NCI-H748 (cell line): ENCODE measurements at regions not wholly inside any gene's neighbourhood (a gene's known extent, or its start where the extent isn't known, plus 50 kb on each side); places are given as distances from the start of the nearest gene placed in this dataset.
"Not testable (repeated sequence)": the region's sequence is repeated elsewhere in the genome, so short reads cannot be mapped to it uniquely, and the experiment has no call there.

Experiments
- DNase-seq: peaks from one replicate; lab custom pipeline; 2025; ENCODE audit not compliant: unreplicated experiment; lab: John Stamatoyannopoulos, UW

DNA sequence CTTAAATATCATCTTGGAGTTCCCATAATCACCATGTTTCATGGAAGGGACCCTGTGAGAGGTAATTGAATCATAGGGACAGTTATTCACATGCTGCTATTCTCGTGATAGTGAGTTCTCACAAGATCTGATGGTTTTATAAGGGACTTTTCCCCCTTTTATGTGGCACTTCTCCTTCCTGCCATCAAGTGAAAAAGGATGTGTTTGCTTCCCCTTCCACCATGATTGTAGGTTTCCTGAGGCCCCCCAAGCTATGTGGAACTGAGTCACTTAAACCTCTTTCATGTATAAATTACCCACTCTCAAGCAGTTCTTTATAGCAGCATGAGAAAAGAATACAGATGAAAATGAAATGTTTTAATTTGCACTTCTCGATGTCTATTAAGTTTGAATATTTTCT is 112.0 kb downstream of the ZNF648 start:
- DNase-seq: no peak

DNA sequence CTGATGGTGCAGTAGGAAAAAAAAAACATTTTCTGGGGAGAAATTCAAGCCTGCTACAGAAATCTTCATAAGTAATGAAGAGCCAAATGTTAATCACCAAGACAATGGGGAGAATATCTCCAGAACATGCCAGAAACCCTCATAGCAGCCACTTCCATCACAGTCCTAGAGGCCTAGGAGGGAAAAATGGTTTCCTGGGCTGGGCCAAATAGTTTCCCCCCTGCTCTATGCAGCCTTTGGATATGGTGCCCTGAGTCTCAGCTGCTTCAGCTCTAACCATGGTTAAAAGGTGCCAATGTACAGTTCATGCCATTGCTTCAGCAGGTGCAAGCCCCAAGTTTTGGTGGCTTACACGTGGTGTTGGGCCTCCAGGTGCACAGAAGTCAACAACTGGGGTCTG is 113.1 kb downstream of the ZNF648 start:
- no peak for DNase-seq

DNA sequence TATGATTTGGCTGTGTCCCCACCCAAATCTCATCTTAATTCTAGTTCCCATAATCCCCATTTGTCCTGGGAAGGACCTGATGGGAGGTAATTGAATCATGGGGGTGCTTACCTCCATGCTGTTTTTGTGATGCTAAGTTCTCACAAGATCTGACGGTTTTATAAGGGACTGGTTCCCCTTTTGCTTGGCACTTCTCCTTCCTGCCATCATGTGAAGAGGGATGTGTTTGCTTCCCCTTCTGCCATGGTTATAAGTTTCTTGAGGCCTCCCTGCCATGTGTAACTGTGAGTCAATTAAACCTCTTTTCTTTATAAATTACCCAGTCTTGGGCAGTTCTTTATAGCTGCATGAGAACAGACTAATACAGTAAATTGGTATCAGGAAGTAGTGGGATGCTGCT is 114.1 kb downstream of the ZNF648 start:
- DNase-seq: no peak

DNA sequence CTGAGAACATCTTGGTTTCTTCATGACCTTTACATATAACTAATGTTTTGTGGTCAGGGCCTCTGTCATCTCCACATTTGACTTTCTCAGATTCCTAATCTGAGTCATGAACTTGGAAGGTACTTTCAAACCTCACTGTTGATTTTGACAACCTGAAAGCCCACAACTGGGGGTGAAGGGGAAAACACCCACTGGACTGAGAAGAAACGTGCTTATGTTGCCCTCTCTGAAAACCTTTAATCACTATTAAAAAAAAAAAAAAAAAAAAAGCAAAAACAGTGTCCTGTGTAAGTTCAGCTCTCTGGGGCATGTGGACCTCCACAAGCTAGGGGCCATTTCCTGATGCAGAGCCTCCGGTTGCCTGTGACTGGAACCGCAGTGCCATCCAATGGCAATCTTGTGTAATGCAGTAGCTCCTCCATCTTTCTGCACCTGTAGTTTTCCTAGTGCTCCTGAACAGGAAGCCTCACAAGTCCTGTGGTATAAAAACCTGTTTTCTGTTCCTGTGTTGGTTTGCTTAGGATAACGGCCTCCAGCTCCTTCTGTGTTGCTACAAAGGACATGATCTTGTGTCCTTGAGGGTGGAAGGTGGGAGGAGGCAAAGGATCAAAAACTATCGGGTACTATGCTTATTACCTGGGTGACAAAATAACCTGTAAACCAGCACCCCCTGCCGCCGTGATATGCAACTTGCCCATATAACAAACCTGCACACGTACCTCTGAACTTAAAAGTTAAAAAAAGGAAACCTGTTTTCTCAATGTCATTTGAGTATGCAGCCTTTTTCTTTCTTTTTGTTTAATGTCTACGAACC is 124.5 kb downstream of the ZNF648 start:
- DNase-seq: peak; percentile 72

DNA sequence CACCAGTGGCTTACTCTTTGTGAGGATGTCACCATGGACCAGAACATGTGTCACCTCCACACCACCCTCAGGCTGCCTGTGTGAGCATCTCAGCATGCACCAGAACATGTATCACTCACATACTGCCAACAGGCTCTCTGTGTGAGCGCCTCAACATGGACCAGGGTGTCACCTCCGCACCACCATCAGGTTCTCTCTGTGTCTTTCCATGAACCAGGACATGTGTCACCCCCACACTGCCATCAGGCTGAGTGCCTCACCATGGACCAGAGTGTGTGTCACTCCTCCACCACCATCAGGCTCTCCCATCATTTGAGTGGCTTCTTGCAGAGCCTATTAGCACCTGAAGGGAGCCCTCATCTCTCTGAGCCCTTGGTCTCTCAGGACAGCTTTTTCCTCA is 125.2 kb downstream of the ZNF648 start:
- no peak for DNase-seq

DNA sequence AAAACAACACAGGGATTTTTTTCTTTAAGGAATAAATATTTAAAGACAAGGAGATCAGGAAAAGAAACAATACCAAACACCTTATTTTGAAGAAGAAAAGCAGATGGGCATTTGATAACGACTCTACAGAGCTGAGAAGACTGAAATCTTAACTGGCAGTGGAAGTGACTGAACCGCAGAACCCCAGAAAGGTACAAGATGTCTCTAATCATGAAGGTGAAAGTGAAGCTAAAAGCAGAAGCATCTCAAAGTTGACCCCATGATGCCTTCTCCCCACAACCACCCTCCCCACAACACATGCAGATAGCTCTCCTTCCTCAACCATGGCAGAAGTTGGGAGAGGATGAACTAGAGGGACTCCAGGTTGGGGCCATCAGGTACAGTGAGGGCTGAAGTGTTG is 129.6 kb downstream of the ZNF648 start:
- DNase-seq: no peak

DNA sequence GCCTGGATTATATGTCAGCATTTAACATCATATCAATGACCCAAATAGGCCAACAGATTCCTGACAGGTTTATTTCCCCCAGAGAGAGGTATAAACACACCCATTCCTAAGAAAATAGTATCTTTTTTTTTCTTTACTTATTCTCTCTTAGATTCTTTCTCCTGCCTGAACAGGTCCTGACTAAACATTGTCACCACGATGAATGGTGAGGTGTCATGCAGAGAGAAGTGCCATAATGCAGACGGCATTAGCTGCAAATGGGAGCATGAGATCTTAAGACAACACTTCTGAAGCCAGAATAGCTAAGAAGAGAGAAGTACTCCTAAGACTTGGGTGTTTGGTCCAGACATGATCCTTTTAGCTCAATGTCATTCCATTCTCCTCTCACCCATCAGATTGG is 131.3 kb downstream of the ZNF648 start:
- DNase-seq: no peak

- DNase-seq: no peak
Observed at GRCh38 chr1:181926697-181927096, 134.8 kb downstream of the ZNF648 start.

GRCh38 chr1:181924034-181924433 is 137.5 kb downstream of the ZNF648 start:
- DNase-seq: not testable (repeated sequence)

GRCh38 chr1:181919542-181919941 is 142.0 kb downstream of the ZNF648 start:
- no peak for DNase-seq

DNA sequence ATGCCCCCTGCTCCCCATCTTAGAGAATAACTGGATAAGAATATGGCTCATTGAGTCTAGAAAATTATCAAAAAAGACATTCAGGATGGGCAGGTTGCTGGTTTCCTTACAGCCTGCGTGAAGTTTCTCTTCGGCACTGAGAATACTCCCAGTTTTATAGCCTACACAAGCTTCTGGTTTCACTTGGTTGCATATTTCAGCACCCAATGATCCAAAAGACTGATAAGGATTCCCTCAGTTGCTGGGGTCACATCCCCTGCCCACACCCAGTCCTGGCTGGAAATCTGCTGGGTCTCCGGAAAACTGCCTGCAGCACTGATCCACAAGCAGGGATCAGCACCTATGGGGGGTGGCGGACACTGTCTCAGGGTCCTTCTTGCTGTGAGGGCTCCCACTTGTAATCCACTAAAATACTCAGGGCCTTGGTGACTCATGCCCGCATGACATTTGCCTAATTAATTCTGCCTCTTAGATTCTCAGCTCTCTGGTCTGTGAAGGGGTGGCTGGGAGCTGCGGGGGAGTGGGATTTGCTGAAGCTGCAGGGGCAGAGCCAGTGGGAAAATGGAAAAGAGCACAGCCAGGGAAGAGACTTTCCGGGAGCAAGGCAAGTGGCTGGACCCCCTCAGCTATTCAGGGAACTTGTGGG is 142.5 kb downstream of the ZNF648 start:
- DNase-seq: no peak

- DNase-seq: no peak
Observed at GRCh38 chr1:181911715-181912114, 149.8 kb downstream of the ZNF648 start.

GRCh38 chr1:181910905-181911304 is 150.6 kb downstream of the ZNF648 start:
- no peak for DNase-seq

- DNase-seq: no peak
Observed at GRCh38 chr1:181909010-181909409, 152.5 kb downstream of the ZNF648 start.

DNA sequence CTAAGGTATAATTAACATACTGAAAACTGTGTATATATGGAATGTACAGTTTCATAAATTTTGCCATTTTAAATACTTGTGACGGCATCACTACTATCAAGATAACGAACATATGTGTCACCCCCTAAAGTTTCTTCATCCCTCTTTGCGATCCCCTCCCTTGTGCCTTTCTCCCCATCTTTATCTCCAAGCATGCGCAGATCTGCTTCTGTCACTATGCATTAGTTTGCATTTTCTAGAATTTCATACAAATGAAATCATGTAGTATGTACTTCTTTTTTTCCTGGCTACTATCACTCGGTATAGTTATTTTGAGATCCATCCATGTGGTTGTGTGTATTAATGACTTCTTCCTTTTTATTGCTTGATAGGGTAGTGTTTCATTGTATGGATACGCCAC is 154.9 kb downstream of the ZNF648 start:
- no peak for DNase-seq

- no peak for DNase-seq
Observed at GRCh38 chr1:181905944-181906597, 155.4 kb downstream of the ZNF648 start.

DNA sequence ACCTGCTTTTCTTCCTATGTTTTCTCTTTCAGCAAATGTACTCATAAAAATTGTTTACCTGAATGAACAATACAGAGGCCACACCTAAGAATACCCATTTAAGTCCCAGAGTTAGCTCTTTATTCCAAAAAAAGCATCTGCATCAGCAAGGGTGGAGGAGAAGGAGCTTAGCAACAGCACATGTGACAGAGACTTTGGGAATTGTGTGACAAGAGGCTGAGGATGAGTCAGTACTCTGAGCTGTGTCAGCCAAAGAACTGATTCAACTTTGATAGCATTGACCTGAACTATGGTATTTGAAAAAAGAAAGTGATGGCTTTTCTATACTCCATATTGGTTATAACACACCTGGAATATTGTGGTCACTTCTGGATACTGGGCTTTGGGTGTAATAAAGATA is 162.7 kb downstream of the ZNF648 start:
- no peak for DNase-seq

- no peak for DNase-seq
Observed at GRCh38 chr1:181896824-181897223, 164.7 kb downstream of the ZNF648 start.

DNA sequence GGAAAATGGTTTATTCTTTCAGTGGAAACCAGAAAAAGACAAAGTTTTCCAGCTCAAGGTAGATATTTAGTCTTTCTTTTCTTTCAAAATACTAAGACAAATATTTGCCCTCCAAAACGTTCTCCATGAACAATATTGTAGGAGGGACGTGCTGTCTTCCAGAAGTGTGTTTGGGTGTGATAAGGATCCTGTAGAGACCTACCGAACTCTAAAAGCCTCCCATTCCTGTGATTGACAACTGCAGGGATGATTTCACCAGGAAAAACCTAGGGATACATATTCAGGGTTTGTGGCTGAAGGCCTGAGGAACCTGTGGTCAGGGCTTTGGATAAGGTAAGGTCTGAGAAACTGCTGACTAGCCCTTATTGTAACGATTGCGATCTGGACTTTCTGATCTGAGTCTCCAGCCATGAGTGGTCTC is 167.1 kb downstream of the ZNF648 start:
- no peak for DNase-seq

DNA sequence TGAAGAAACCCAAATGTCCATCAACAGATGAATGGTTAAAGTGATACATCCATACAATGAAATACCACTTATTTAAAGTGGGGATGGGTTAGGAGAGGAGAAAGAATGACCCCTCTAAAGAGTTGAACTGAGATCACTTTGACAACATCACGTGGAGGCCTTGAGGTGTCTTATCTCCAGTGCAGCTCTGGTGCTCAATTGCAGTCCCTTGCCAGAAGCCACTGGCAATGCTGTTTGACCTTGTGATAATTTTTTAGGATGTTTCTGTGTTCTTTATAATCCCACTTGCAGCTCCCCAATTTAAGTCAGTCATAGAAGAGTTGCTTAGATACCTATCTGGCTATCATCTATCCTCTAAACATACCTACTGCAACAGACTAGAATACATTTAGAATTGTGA is 167.6 kb downstream of the ZNF648 start:
- no peak for DNase-seq

DNA sequence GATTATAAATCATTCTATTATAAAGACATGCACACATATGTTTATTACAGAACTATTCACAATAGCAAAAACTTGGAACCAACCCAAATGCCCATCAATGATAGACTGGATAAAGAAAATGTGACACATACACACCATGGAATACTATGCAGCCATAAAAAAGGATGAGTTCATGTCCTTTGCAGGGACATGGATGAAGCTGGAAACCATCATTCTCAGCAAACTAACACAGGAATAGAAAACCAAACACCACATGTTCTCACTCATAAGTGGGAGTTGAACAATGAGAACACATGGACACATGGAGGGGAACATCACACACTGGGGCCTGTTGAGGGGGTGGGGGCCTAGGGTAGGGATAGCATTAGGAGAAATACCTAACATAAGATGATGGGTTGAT is 168.4 kb downstream of the ZNF648 start:
- DNase-seq: not testable (repeated sequence)

DNA sequence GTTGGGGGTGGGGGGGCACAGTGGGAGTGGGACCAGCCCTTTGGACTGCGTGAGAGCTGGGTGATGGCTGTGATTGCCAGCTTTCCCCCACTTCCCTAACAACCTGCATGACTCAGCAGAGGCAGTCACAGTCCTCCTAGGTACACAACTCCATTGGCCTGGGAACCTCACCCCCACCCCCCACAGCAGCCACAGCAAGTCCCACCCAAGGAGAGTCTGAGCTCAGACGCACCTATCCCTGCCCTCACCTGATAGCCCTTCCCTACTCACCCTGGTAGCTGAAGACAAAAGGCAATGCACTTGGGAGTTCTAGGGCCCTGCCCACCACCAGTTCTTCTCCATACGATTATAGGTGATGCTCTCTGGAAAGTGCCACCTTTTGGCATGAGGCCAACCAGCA is 188.9 kb downstream of the ZNF648 start:
- no peak for DNase-seq
